GM19395 (cell line): ENCODE measurements at regions not wholly inside any gene's neighbourhood (a gene's known extent, or its start where the extent isn't known, plus 50 kb on each side); places are given as distances from the start of the nearest gene placed in this dataset.

Experiments
- ATAC-seq: cut with Tn5 transposase; IDR thresholded peaks from one replicate; pipeline ENCODE4 v1.9.1; 2021; ENCODE audit warnings: mild to moderate bottlenecking, moderate library complexity; ENCODE audit not compliant: unreplicated experiment

DNA sequence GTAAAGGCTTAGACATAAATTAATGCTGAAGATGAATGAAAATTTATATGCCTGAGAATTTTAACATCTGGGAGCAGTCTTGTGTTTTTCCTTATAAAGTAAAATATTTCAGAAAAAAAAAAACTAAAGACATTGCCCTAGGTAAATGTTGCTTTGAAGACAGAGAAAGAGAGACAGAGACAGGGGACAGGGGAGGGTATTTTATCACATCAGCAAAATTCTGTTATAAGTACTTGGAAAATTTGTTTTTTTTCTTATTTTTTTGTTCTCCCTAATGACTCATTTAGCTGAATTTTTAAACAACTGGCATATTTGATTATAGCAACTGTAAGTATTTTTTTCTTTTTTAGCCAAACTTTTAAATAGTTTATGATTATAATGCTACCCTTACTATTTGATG lies 1540.6 kb upstream of the GBE1 start:
- ATAC-seq, result no peak

DNA sequence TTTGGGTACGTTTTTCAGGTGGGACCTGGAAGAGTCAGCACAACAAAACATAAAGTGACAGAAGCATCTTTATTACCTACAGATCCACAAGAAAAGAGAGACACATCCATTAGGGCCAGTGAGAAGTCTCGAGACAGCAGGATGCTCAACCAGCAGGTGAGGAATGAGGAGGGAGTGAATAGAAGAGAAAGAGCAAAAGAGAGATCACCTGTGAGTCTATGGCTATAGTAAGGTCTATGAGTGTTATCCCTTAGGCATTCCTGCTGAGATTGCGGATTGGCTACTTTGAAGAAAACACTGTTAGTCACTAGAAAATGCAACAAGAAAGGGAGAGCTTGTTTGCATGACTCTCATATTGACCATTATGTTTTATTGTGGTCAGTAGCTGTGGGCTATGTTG lies 1556.2 kb upstream of the GBE1 start:
- ATAC-seq, result no peak

DNA sequence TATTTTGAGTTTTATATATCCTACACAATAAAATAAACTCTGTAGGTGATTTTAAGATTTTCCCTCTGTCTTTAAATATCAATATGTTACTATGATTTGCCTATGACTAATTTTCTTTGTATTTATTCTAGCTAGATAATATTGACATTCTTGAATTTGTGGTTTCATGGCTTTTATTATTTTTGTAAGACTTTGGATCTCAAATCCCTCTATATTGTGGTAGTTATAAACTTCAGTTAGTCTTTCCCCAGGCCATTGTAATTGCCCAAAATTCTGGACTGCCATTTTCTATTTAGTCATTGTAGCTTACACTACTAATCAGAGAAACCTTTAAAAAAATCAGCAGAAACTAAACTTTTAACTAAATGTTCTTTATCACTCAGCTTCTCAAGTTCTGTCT lies 1559.3 kb upstream of the GBE1 start:
- ATAC-seq, result no peak

DNA sequence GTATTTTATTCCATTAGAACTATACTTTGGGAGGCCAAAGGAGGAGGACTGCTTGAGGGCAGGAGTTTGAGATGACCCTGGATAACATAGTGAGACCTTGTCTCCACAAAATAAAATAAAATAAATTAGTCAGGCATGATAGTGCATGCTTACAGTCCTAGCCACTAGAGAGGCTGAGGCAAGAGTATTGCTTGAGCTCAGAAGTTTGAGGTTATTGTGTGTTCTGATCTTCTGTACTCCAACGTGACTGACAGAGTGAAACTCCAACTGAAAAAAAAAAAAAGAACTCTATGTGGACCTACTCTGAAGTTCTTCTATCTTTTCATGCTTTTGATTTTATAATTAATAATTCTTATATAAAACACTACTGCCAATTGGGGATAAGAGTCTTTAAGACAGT lies 1560.0 kb upstream of the GBE1 start:
- ATAC-seq, result no peak

DNA sequence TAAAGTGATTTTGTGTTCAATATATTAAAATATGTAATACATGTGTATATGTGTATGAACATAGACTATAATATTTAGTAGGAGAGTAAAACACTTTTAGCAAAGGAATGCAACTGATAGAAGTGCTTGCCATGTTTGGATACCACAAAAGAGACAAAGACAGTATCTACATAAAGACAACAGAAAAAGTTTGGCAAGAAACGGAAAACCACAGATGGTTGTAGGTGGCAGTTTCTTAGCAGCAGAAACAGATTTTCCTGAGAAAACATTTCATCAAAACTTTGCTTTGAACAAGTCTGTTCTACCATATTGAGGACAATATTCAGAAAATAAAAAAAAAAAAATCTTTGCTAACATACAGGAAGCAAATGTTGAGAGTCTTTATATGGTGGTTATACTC lies 1560.4 kb upstream of the GBE1 start:
- no peak for ATAC-seq

DNA sequence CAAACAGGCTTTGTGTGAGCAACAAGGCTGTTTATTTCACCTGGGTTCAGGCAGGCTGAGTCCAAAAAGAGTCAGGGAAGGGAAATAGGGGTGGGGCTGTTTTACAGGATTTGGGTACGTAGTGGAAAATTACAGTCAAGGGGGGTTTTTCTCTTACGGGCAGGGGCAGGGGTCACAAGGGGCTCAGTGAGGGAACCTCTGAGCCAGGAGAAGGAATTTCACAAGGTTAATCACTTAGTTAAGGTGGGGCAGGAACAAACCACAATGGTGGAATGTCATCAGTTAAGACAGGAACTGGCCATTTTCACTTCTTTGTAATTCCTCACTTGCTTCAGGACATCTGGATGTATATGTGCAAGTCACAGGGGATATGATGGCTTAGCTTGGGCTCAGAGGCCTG lies 1592.8 kb upstream of the GBE1 start:
- no peak for ATAC-seq

DNA sequence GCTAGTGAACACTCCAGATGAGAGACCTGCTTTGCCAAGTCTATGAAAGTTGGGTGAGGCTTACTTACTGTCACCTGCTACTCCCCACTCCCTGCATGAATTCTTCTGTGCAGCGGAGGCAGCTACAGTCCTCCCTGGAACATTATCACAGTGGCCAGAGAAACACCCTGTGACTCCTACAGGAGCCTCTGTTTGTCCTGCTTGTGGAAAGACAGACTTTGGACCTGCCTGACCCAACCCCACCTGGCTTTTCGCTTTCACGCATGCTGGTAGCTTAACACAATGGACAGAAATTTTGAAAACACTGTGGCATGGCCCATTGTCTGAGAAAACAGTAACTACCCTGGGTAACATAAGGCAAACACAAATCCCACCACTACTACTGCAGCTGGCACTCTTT lies 1565.5 kb upstream of the CADM2 start:
- ATAC-seq, result no peak

DNA sequence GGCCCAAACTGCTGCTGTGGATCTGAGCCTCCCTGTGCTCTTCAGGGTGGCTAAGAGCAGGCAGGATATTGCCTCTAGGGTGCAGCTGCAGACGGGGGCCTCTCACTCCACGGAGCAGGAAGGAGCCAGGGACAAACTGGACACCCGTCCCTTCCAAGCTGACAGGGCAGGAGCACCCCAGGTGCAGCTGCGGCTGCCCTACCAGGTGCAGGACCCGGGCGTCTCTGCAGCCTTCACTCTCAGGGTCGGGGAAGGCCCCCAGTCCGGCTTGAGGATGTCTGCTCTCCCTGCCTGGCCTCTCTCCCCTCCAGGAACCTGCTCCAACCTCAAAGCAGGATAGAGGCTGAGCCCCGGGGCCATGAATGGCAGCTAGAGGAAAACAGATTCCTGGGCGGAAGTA lies 1554.9 kb upstream of the CADM2 start:
- ATAC-seq, result no peak

DNA sequence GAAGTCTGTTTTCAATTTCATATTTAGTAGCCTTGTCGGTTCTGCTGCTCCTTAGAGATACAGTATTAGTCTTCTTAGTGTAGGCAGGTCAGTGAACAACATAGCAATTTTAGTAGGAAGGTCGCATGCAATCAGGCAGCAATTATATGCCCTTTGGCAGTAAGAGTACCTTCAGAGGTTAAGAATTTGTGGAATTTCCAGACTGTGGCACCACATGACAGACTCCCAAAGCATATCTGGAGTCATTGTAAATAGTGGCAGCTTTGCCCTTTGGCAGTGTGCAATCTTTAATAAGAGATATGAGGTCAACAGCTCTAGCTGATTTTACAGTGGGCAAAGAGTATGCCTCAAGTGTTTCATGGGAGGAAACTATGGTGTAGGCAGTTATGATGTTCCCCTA lies 1532.5 kb upstream of the CADM2 start:
- no peak for ATAC-seq

DNA sequence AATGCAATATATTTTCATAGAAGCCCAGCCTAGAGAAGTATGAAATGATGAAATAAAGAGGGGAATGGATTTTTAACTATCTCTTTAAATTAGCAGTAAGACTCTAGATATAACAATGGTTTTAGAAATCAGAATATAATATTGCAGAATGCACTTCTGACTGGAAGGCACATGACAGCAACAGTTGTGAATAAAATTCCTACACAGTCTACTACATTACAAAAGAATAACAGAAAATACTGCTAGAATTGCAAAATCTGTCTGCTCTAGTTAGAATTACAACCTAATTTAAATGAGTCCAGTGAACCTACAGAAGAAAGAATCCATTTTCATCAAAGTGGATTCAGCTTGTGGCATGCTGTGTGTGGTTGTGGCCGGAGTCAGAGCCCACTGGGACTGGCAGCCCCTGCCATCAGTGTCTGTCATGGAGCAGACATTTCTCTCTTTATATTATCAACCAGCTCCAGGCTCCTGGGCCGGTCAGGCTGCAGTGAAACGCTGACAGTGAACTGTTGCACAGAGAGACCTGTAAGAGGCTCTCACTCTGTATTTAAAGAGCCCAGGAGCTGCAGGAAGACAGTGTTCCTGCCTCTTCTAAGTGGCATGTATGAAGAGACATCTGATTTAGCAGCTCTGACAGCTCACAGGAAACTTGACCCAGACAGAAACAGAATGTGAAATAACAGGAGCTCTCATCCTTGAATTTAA lies 1523.8 kb upstream of the CADM2 start:
- no peak for ATAC-seq

DNA sequence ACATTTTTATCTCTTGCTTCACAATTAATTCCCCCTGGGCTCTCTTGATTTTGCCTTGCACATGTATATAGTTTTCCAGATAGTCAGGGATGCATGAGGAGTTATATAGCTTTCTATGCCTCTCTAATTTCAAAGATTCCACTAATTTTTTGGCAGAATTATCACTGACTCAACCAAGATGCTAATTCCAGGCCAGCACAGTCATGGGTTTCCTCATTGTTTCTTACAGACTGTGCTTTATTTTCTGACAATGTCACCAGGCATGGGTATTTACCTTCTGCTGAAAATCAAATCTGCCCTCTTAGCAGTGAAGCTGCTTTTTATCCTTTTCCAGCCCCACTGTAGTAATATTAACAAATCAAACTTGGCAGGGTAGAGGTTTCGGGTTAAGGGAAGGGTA lies 1520.6 kb upstream of the CADM2 start:
- ATAC-seq, result no peak

DNA sequence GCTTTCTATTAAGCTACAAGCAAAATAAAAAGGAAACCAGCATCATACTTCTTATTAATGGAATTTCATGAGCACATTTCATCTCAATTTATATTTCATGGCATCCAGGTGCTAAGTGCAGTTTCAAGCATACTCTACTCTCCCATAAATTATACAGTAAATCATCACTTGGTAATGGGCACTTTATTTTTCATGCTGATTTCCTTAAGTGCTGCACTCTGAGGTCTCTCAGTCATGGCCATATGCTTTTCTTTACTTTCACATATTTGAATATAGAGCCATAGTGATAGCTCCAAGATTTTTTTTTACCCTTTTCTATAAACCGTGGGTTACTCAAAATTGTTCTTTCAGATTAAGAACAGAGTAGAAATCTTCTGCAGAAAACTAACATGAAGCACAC lies 1505.7 kb upstream of the CADM2 start:
- no peak for ATAC-seq

DNA sequence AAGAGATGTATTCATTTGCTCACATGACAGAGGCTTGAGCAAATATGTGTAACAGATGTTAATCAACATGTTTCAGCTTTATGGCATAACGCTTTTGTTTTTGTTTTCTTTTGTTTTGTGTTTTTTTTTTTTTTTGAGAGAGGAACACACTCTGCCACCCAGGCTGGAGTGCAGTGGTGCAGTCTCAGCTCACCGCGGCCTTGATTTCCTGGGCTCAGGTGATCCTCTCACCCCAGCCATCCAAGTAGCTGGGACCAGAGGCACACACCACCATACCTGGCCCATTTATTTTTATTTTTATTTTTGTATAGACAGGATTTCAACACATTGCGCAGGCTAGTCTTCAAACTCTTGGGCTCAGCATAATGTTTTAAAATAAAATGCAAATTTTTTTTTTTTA lies 1504.4 kb upstream of the CADM2 start:
- ATAC-seq, result no peak

DNA sequence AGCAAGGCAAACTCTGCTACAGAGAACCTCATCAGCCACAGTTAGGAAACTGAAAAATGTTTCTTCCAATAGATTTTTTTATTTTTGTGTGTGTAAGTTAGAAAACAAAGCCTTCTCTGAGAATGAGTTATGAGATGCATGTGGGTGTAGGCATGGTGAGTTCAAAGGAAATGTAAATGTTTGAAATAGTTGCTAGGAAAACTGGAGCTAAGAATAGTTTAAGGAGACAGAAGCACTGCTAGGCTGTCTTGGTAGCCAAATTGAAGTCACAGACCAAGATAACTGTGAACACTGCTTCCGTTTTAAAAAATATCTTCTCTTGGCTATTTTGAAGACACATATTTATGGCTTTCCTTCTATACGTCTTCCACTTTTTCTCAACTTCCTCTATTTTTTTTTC lies 1501.2 kb upstream of the CADM2 start:
- ATAC-seq, result no peak

DNA sequence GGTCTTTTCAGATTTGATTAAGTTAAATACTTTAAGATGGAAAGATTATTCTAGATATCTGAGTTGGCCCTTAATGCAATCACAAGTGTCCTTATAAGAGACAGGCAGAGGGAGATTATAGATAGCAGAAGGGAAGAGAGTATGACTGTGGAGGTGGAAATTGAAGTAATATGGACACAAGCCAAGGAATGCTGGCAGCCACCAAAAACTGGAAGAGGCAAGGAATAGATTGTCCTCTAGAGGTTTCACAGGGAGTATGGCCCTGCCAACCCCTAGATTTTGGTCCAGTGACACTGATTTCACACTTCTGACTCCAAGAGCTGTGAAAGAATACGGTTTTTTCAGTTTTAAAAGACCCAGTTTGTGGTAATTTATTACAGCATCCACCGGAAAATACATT lies 1498.7 kb upstream of the CADM2 start:
- no peak for ATAC-seq

DNA sequence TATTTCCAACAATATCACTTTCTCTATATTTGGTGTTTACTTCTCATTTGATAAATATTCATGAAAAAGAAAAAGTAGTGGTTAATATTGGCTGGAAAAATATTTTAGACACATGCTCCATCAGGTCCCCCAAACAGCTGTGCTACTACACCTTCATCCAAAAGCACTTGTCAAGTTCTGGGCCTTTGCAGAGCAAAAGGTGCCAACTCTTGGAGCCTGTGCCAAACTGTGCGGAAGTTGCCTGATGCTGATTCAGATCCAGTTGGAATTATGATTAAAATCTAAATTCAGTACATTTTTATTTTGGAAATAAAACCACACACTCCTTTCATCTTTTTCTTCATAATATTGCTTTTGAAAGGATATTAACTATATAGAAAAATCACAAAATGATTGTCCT lies 1497.4 kb upstream of the CADM2 start:
- ATAC-seq, result no peak

DNA sequence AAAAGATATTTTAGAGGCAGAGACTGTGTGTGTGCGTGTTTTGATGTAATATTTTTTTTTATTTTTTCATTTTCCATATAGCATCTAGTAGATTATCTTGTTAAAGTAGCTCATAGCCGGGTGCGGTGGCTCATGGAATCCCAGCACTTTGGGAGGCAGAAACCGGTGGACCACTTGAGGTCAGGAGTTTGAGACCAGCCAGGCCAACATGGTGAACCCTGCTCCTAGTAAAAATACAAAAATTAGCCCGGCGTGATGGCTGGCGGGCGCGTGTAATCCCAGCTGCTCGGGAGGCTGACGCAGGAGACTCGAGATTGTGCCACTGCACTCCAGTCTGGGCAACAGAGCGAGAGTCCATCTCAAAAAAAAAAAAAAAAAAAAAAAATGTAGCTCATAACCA lies 1481.2 kb upstream of the CADM2 start:
- no peak for ATAC-seq

DNA sequence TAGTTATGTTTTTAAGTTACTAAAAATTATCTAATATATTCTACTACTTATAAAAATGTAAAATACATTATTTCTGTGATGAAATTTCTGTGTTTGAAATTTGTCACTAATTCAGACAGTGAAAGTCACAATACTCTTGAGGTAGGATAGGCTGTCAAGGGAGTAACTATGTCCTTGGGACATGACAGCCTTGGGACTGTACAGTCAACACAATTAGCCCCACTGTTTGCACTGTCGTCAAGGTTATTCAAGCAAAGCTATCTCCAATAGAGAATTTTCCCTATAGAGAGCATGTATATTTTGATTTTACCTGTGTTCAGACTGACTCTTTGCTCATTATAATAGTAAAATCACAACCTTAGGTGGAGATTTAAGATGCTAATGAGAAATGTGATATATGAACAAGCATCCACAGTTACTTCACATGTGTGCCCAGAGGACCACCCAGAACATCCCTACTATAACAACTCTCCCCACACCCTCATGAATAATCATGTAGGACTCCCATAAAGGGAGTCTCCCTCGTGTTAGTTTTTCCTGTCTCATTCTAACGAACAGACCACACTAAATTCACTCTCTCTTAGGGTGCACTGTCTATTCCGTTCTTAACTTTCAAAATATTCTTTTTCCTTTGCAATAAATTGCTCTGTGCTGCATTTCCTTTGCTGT lies 1476.3 kb upstream of the CADM2 start:
- no peak for ATAC-seq

DNA sequence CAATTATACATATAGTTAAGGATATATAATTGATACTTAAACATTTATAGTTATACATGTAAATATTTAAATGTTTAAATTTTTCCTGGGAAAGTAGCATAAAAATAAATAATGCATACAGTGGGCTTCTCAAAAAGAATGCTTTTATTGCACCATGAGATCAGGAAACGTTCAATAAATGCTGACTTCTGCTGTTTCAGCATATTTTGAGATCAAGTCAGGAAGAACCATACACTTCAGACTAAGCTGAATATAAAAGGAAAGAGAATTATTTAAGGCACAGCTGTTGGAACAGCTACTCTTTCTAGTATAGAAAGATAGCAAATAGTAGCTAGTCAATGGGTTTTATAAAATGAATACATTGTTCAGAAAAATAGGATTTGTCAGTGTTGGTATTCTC lies 1462.3 kb upstream of the CADM2 start:
- ATAC-seq, result no peak

DNA sequence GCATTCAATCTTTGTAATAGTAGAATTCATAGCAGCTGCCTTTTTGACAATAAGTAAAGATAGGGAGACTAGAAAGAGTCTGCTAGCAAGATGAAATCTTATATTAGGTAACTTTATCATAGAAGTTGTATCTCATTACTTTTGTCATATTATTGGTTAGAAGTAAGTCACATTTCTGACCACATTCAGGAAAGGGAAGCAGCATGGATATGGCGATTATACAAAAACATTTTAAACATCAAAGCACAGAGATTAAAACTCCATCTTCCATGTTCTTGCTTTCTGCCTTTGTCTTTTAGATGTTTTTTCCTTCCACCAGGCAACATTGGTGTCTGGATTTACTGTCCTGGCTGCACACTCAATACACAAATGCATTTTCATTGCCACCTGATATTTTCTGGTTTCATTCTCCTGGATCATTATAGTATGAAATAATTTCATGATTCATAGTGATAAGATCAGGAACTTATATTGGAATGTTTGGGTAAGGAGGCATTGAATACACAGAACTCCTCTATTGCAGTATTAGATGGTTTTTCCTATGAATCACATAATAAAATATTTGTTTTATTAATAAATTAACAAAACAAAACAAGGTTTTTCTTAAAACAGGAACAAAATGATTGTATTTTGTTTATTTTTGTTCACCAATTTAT lies 1460.3 kb upstream of the CADM2 start:
- no peak for ATAC-seq

DNA sequence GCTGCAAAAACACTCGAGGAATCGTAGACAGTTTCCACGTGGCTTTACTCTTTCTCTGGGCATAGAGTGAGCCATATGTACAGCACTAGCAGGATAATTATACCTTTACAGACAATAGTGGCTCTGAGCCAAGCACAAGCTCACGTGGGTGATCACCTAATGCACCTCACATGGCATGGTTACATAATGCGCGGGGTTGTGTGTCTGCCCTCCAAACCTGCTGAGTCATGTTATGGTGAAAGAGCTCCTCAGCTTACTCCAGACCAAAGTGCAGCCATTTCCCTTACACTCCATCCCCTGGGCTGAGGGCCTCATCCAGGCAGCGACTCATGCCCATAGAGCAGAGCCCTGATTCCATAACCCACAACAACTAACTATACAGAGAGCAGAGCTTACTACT lies 1458.4 kb upstream of the CADM2 start:
- ATAC-seq, result no peak

DNA sequence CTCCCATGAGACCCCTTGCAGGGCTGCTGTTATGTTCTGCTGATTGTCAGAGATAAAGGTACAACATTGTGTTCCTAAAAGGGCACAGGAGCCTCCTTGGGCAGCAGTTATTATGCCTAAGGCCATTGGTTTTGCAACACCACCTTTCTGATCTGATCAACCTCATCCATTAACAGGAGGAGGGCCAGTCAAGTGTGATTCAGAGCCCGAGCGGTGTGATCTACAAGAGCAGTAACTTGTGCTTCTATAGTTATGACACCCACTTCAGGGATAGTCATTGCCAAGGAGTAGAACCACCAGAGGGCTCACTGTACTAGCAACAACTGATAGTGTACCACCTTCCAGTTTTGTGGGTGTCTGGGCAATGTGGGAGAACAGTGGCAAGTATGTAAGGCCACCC lies 1457.9 kb upstream of the CADM2 start:
- ATAC-seq, result no peak

DNA sequence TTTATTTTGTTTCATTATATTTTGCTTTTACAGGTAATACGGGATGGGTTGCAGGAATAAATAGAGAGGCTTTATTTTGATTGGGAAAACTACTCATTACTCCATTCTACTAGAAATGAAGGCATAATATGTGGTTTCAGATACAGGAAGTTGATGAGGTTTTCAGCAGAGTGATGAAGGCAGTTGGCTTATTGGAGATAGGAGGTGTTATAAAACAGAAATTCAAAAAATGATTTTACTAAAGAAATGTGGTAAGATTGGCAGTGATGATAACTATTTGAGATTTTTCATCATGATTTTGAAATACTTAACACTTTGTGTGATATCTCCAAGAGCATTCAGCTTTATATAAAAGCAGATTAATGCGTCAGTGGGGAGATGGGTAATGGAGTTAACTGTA lies 1445.7 kb upstream of the CADM2 start:
- no peak for ATAC-seq
